H54 (cell line): ENCODE measurements at regions not wholly inside any gene's neighbourhood (a gene's known extent, or its start where the extent isn't known, plus 50 kb on each side); places are given as distances from the start of the nearest gene placed in this dataset.

Experiments used
- DNase-seq: peaks from one replicate; pipeline ENCODE4 v3.0.0; 2011; ENCODE audit warnings: low spot score, mixed read lengths; ENCODE audit not compliant: insufficient read length
- FAIRE-seq: peaks from 3 replicates; lab custom pipeline; 2011; peaks lifted over from hg19 to GRCh38; lab: Jason Lieb, UNC
- POLR2A ChIP-seq: IDR thresholded peaks from 2 replicates; pipeline ENCODE4 v1.6.1; 2011; ENCODE audit warnings: low read depth, mild to moderate bottlenecking, low read length

DNA sequence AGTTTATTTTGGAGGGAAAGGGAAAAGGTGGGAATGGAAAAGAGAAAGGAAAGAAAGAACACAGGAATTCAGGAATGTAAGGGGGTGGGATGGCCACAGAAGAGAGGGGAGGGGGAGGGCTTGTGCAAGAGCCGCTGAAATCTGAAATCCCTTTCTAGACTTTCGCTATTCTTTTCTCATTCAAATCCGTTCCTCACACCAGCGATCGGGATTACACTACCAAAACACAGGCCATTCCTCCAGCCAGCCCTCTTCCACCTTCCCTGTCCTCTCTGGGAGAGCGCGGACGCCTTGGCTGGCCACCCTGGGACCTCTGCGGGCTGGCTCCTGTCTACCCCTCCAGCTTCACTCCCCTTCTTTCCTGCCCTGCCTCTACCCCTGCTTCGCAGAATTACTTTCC is 102.3 kb downstream of the CDCA7 start:
- DNase-seq (no peak), FAIRE-seq (no peak)
- TF ChIP-seq POLR2A, result no peak

DNA sequence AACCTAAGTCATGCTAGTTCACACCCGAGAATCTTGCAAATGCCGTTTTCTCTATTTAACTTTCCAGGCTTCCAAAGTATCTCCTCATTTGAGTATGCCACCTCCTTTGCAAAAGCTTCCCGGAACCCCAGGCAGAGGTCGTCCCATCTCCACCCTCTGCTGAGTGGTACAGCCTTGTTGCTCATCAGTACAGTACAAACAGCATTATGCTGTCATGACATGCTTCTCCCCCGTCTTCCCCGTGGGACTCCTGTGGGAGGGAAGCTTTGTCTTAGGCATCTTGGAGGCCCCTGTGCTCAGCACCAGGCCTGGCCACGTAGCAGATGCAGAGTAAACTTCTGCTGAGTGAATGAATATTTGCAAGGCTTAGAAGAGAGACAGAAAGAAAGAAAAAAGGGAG is 102.7 kb downstream of the CDCA7 start:
- FAIRE-seq (no peak), DNase-seq (no peak)
- no peak for TF ChIP-seq POLR2A

DNA sequence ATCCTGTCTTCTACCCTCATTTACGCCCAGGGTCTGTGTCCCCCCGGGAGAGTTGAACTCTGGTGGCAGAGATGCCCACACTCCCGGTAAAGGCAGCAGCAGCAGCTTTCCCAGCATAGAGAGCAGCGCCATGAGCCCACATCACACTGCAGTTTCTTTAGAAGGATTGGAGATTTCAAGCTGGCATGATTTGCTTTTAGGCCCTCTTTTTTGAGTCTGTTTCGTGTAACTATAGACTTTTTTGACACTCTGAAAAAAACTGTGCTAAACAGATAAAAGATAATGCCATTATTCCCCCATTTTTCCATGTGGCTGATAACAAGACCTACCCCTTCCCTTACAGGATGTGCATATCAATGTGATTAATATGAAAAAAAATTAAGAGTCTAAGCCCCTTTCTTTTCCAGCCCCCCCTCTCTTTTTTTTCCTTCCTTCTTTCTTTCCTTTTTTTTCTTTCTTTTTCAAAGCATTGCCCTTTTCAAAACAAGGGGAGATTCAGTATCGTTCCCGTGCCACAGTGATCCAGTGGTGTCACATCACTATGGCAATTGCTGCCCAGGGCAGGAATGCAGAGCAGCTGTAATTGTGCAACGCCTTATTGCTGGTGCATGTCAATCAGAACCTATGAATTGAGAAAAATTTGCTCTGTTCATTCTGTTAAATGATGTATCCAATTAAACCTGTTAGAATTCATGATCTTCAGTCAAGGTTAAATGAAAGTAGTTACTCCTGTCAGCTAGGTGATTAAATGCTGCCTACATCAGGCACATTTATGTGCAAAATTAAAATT is 104.5 kb downstream of the CDCA7 start:
- FAIRE-seq (no peak), DNase-seq (no peak)
- TF ChIP-seq POLR2A, result no peak

DNA sequence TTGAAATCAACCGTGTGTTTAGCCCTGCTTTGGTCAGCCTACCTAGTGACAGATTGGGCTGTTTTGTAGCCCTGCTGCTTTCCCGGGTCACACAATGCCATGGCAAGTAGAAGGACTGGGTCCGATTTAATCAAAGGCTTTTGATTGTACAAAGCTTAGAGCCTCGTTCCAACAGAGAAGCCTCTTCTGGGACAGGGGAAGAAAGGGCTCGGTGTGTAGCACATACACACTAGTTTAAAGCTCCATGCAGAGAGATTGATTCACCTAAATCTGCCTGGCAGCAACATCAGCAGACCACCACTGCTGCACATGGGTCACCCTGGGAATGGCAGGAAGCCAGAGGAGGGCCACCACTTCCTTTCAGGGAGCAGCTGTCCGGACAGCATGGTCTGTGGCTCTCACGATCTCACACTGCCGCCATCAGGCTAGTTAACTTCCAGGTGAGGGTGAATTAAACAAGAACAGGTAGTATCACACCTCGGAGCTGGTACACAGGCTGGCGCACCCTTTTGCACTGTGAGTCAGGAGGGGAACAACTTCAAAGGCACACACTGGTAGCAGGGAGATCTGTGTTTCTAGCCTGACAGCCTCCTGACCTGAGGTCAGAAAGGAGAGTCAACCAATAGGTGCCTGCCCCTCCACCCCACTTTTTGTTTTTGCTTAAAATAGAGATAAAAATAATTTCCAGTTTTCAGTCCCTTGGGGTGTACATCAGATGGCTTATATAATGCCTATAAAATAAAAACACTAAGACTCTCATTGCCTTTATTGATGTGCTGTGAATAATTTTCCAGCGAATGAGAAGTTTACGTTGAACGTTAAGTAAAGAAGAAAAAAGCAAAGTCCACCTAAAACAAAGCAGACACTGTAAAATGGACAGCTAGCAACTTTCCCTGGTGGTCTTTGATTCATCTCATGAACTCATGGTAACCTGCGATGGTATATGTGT is 108.5 kb downstream of the CDCA7 start:
- no peak for DNase-seq
- FAIRE-seq, result no peak
- TF ChIP-seq POLR2A, result no peak

DNA sequence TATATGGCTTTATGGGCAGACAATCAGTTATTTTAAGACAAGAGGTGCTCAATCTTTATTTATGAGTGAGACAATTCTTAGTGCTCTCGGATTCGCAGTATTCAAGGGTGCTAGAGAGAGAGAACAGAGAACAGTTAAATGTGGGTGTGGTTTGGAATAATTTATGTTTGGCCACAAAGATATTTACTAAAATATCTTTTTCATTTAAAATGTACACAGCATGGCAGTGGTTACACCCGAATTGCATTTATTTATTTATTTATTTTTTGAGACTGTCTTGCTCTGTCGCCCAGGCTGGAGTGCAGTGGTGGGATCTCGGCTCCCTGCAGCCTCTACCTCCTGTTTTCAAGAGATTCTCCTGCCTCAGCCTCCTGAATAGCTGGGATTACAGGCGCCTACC is 109.2 kb downstream of the CDCA7 start:
- FAIRE-seq (no peak), DNase-seq (no peak)
- TF ChIP-seq POLR2A, result no peak

DNA sequence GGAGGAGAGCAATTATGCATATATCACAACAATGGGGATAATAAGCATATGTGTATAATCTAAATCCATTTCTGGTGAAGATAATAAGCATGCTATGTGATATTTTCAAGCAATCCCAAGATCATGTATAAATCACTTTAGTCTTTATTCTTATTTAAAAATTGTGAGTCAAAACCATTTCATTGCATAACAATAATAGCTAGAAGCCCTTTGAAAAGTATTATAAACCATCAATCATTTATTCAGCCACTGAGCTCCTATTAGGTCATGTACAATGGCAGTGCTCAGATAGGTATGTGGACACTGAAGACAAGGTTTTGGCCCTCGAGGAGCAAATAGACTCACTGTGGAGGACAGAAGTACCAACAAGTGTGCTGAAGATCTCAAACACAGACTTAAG is 113.1 kb downstream of the CDCA7 start:
- DNase-seq (no peak), FAIRE-seq (no peak)
- TF ChIP-seq POLR2A, result no peak

DNA sequence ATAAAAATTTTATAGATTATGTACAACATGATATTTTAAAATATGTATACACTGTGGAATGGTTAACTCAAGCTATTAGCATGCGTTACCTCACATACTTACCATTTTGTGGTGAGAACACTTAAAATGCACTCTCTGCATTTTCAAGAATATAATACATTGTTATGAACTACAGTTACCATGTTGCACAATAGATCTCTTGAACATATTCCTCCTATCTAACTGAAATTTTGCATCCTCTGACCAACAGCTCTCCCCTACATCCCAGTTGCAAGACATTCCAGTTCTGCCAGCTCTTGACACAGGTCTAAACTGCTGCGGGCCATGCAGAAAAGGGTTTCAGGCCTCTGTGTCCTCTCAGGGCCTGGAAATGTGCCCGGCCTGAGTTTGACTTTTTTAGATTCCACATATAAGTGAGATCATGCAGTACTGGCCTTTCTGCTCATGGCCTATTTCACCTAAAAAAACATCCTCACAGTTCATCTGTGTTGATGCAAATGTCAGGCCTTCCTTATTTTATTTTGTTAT is 113.7 kb downstream of the CDCA7 start:
- TF ChIP-seq POLR2A, result no peak

DNA sequence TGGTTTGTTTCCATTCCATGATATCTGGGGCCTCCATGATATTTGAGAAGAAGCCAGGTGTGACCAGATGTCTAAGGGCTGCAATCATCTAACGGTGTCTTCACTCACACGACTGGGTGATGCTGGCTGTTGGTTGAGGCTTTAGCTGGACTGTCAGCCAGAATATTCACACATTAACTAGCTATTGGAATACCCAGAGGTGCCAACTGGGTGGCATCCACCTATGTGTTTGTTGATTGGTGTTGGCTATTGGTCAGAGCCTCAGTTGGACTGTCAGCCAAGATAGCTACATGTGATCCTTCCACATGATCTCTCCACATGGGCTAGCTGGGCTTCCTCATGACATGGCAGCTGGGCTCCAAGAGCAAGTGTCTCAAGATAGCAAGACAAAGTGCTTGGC is 117.4 kb downstream of the CDCA7 start:
- DNase-seq (no peak), FAIRE-seq (no peak)
- TF ChIP-seq POLR2A, result no peak

More for the DNA sequence above, 113.7 kb downstream of the CDCA7 start:
- DNase-seq (no peak), FAIRE-seq (no peak)

DNA sequence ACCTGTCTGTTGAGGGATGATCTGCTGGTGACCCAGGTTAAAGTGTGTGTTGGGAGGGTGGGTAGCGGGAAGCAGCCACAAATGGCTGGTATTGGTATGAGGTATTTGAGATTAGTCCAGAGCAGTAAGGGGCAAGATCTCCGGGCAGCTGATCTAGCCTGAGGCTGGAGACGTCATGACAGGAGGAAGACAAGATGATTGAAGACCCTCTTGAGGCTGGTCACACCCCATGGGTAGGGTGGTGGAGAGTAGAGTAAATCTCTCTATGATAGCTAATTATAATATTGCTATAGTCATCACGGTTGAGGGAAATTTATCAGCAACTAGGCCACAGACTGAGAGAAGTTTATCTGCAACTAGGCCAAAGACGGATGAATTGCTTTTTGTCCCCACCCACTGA is 128.5 kb downstream of the CDCA7 start:
- DNase-seq (no peak), FAIRE-seq (no peak)
- TF ChIP-seq POLR2A, result no peak

DNA sequence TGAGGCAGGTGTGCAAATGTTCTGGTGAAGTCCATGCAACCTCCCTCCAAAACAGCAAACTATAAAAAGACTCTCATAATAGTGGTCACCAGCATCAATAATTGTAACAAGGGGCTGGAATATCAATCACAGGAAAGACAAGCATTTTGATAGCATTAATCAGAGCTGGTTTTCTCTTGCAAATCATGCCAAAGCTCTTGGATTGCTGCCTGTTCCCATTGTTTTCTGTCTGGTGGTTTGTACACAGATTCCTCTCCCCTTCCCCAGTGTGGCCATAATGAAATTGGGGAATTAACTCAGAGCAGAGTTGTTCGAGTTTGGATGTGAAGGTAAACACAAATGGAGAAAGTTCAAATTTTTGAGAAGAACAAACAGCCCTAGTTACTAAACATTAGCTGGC is 134.2 kb downstream of the CDCA7 start:
- no peak for FAIRE-seq
- no peak for TF ChIP-seq POLR2A
- no peak for DNase-seq

DNA sequence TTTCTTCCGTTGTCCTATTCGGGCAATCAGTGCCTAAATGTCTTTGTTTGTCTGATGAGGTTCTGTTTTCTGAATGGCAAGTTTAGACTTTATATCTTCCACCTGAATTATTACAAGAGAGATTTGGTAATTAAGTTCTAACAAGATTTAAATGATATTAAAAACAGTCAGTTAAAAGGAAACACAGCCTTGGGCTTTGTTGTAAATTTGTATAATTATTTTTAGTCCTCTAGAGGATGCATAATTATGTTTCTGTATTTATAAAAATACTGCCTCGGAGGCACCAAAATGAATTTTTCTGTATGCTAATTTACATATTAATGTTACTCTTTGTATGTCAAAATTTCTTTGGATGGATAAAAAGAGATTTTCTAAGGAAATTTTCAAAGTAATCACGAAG is 136.7 kb downstream of the CDCA7 start:
- DNase-seq (no peak), FAIRE-seq (no peak)
- TF ChIP-seq POLR2A, result no peak

DNA sequence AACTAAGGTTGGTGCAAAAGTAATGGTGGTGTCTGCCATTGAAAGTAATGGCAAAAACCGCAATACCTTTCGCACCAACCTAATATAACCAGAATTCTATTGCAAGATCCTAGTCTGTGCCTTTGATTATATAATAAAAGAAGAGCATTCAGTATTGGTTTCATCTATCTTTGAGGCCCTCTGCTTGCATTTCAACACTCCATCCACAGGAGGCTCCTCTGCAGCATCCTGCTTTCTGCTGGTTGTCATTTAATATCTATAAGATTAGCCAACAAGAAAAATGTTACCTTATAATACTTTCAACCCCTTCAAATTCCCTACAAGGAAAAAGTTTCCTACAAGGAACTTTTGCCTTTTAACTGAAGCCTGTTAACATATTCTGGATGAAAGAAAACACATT is 139.2 kb downstream of the CDCA7 start:
- TF ChIP-seq POLR2A, result no peak
- no peak for DNase-seq
- FAIRE-seq, result no peak

DNA sequence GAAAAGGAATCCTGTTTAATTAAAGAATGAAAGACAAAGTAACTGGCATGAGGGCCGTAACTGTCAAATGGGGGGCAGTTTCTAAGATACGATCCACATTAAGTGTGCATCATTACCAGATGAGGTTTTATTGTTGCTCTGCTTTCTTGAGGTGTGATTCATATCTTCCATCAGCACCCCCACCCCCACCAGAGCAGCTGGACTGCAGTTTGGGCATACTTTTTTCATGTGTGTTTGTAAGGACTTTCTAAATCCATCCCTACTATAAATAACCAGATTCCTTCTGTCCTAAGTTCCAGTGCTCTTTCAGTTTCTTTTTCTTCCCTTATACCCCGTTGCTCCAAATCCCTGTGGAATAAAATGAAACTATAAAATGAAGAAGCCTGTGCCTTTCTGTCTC is 142.1 kb downstream of the CDCA7 start:
- no peak for TF ChIP-seq POLR2A
- DNase-seq, result no peak
- no peak for FAIRE-seq

DNA sequence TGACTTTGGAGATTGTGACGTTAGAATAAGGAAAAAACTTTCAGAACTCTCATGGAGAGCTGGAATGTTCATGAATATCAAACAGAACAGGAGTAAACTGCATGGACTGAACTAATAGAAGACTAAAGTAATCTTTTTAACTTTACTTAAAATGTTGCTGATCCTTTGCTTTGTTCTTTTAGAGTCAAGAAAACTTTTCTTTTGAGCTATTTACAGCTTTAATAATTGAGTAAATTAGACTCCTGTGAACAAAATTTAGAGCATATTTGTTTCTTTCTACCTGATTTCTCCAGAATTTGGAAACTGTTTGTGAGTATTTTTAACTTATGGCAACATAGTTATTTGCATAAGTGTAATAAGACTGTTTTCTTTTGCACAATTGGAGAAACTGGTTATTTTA is 146.3 kb downstream of the CDCA7 start:
- DNase-seq (no peak), FAIRE-seq (no peak)
- TF ChIP-seq POLR2A, result no peak
